Kidney epithelial cell (primary cell): ENCODE measurements at regions not wholly inside any gene's neighbourhood (a gene's known extent, or its start where the extent isn't known, plus 50 kb on each side); places are given as distances from the start of the nearest gene placed in this dataset.

Experiments
- DNase-seq: peaks from one replicate; pipeline ENCODE4 v3.0.0-alpha.2; 2010; ENCODE audit warnings: low read depth
- H3K27me3 ChIP-seq: 2 replicates; pipeline ENCODE4 v1.6.0; 2011; ENCODE audit warnings: low read length; ENCODE audit not compliant: control insufficient read depth, insufficient read depth
- H3K36me3 ChIP-seq: 2 replicates; pipeline ENCODE4 v1.5.1; 2011; ENCODE audit warnings: low read length; ENCODE audit not compliant: control insufficient read depth, insufficient read depth
- H3K4me3 ChIP-seq: 2 replicates; pipeline ENCODE4 v1.5.1; 2011; ENCODE audit warnings: low read depth, mild to moderate bottlenecking, control low read depth, low read length
- TF ChIP-seq, protein P1 (sequence below): IDR thresholded peaks from 2 replicates; pipeline ENCODE4 v1.5.1; 2011; ENCODE audit warnings: mild to moderate bottlenecking, moderate library complexity, low read length, control low read depth, inconsistent platforms; ENCODE audit not compliant: insufficient read depth, poor library complexity, severe bottlenecking

GRCh38 chr2:108067820-108068405 is 81.6 kb downstream of the SLC5A7 start:
- TF ChIP-seq, protein P1, sequence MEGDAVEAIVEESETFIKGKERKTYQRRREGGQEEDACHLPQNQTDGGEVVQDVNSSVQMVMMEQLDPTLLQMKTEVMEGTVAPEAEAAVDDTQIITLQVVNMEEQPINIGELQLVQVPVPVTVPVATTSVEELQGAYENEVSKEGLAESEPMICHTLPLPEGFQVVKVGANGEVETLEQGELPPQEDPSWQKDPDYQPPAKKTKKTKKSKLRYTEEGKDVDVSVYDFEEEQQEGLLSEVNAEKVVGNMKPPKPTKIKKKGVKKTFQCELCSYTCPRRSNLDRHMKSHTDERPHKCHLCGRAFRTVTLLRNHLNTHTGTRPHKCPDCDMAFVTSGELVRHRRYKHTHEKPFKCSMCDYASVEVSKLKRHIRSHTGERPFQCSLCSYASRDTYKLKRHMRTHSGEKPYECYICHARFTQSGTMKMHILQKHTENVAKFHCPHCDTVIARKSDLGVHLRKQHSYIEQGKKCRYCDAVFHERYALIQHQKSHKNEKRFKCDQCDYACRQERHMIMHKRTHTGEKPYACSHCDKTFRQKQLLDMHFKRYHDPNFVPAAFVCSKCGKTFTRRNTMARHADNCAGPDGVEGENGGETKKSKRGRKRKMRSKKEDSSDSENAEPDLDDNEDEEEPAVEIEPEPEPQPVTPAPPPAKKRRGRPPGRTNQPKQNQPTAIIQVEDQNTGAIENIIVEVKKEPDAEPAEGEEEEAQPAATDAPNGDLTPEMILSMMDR, result no peak
- no peak overlapping the region for H3K4me3 ChIP-seq
- DNase-seq, result no peak
- H3K36me3 ChIP-seq, result no peaks in the 10 kb centered on the region
- H3K27me3 ChIP-seq, result no peaks in the 10 kb centered on the region

GRCh38 chr2:108069515-108070310 is 83.4 kb downstream of the SLC5A7 start:
- no peaks in the 10 kb centered on the region for H3K27me3 ChIP-seq
- H3K36me3 ChIP-seq, result no peaks in the 10 kb centered on the region
- TF ChIP-seq, protein P1, result no peak
- DNase-seq, result no peak
- no peak overlapping the region for H3K4me3 ChIP-seq

- H3K4me3 ChIP-seq, result no peak overlapping the region
- TF ChIP-seq, protein P1, result no peak
- DNase-seq, result no peak
- no peaks in the 10 kb centered on the region for H3K27me3 ChIP-seq
- no peaks in the 10 kb centered on the region for H3K36me3 ChIP-seq
These were observed 87.2 kb downstream of the SLC5A7 start for GRCh38 chr2:108073415-108074072.

- no peak overlapping the region for H3K4me3 ChIP-seq
- H3K36me3 ChIP-seq, result no peaks in the 10 kb centered on the region
- TF ChIP-seq, protein P1, result no peak
- no peak for DNase-seq
- H3K27me3 ChIP-seq, result no peaks in the 10 kb centered on the region
These were observed 87.8 kb downstream of the SLC5A7 start for GRCh38 chr2:108074150-108074549.

DNA sequence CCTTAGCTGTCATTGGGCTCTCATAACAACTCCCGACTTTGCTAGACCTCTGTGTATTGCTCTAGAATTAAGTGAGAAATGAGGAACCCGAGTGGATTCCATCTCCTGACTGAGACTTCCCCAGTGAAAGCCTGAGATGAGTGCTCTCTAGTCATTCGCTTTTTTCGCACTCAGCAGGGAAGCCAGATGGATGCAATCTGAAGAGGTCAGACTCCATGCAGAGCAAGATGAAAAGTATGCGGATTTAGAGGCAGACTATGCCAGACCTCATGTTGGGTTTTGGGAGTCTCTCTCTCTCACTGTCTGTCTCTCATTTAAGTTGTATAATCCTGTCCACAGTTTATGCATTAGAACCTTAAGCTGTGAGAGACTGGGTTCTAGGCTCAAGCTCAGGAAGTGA is 88.6 kb downstream of the SLC5A7 start:
- H3K27me3 ChIP-seq, result no peaks in the 10 kb centered on the region
- H3K36me3 ChIP-seq, result no peaks in the 10 kb centered on the region
- DNase-seq, result no peak
- no peak overlapping the region for H3K4me3 ChIP-seq
- TF ChIP-seq, protein P1, result no peak
